GM12878 (cell line): ENCODE measurements at regions not wholly inside any gene's neighbourhood (a gene's known extent, or its start where the extent isn't known, plus 50 kb on each side); places are given as distances from the start of the nearest gene placed in this dataset.

Experiments used
- ATAC-seq: fragments of 200-7000 bp; cut with Tn5 transposase; 3 replicates; pipeline ENCODE4 v1.9.1; 2020; ENCODE audit warnings: mild to moderate bottlenecking, moderate library complexity
- BruUV-seq: library from RNA; stranded (reverse); fragments of 400-500 nt; replicated peaks from 2 replicates; lab custom pipeline; 2021; lab: Mats Ljungman, UMichigan
- CTCF ChIA-PET: fragments of 300-600 bp; sonication (Branson Sonifier 250); formaldehyde crosslinking; extraction: SDS; loops from one replicate; lab custom pipeline; 2021; ENCODE audit warnings: inconsistent platforms; lab: Yijun Ruan, JAX
- POLR2A ChIA-PET: fragments of 350-600 bp; formaldehyde crosslinking; extraction: SDS; loops from one replicate; lab custom pipeline; 2021; ENCODE audit warnings: inconsistent platforms; lab: Charles Lee
- RAD21 ChIA-PET: fragments of 300-600 bp; sonication (Branson Sonifier 250); formaldehyde crosslinking; loops from one replicate; lab custom pipeline; 2023; ENCODE audit warnings: antibody characterized with exemption; ENCODE audit not compliant: unreplicated experiment; lab: Charles Lee
- SMC1A ChIA-PET: fragments of 300-600 bp; sonication (Branson Sonifier 250); formaldehyde crosslinking; loops from one replicate; lab custom pipeline; 2023; ENCODE audit not compliant: unreplicated experiment, uncharacterized antibody; lab: Charles Lee
- DNase-seq: peaks from one replicate; pipeline ENCODE4 v3.0.0-alpha.2; 2011; ENCODE audit warnings: low read depth, low spot score
- FAIRE-seq: peaks from 3 replicates; lab custom pipeline; 2011; peaks lifted over from hg19 to GRCh38; lab: Jason Lieb, UNC
- H2AFZ ChIP-seq: 2 replicates; pipeline ENCODE4 v1.6.0; 2011; ENCODE audit warnings: low read depth, low read length, control low read depth; ENCODE audit not compliant: control insufficient read depth
- H3K27ac ChIP-seq: 2 replicates; pipeline ENCODE4 v1.5.1; 2011; ENCODE audit warnings: control low read depth; ENCODE audit not compliant: control insufficient read depth, insufficient read depth
- H3K27me3 ChIP-seq, 2 experiments: replicated peaks in 1 of 2; 2 replicates each; pipeline versions ENCODE4 v1.6.0 to v1.6.1; 2011; ENCODE audit warnings: low read length in 1 of 2; ENCODE audit not compliant: control insufficient read depth in 2 of 2, insufficient read depth in 2 of 2
- H3K36me3 ChIP-seq, 2 experiments: 2 replicates each; pipeline ENCODE4 v1.5.1; 2011; ENCODE audit warnings: low read length in 1 of 2; ENCODE audit not compliant: control insufficient read depth in 2 of 2, insufficient read depth in 2 of 2
- H3K4me1 ChIP-seq: 2 replicates; pipeline ENCODE4 v1.6.1; 2011; ENCODE audit warnings: mild to moderate bottlenecking, low read length, moderate library complexity, mixed read lengths; ENCODE audit not compliant: control insufficient read depth, insufficient read depth
- H3K4me2 ChIP-seq: 2 replicates; pipeline ENCODE4 v1.6.0; 2011; ENCODE audit warnings: control low read depth; ENCODE audit not compliant: control insufficient read depth, insufficient read depth
- H3K4me3 ChIP-seq: fragments of 200-600 bp; sonication (generic); 2 replicates; pipeline ENCODE4 v1.5.1; 2016
- H3K79me2 ChIP-seq: 2 replicates; pipeline ENCODE4 v1.6.0; 2011; ENCODE audit warnings: low read length; ENCODE audit not compliant: control insufficient read depth, insufficient read depth
- H3K9ac ChIP-seq: 2 replicates; pipeline ENCODE4 v1.8.0; 2011; ENCODE audit warnings: low read length, control low read depth, mixed read lengths; ENCODE audit not compliant: control insufficient read depth, insufficient read depth
- H3K9me3 ChIP-seq: replicated peaks from 3 replicates; pipeline ENCODE4 v1.5.1; 2011; ENCODE audit warnings: mild to moderate bottlenecking, low read length; ENCODE audit not compliant: control insufficient read depth, insufficient read depth
- H4K20me1 ChIP-seq: 2 replicates; pipeline ENCODE4 v1.6.0; 2011; ENCODE audit not compliant: control insufficient read depth, insufficient read depth
- CREB1 ChIP-seq: IDR thresholded peaks from 2 replicates; pipeline ENCODE4 v1.6.1; 2012; ENCODE audit warnings: low read depth, mild to moderate bottlenecking, inconsistent platforms
- FOS ChIP-seq: IDR thresholded peaks from 3 replicates; pipeline ENCODE4 v1.6.1; 2011; ENCODE audit warnings: borderline replicate concordance; ENCODE audit not compliant: insufficient read length; ENCODE audit errors: extremely low read depth
- FOXK2 ChIP-seq: fragments of 450-650 bp; IDR thresholded peaks from 2 replicates; pipeline ENCODE4 v1.6.1; 2017; ENCODE audit warnings: mild to moderate bottlenecking, moderate library complexity
- IKZF1 ChIP-seq: fragments of 450-650 bp; conservative IDR thresholded peaks from 2 replicates; pipeline ENCODE4 v1.6.1; 2017; ENCODE audit warnings: antibody characterized with exemption, mild to moderate bottlenecking
- MXI1 ChIP-seq: fragments of 150-350 bp; IDR thresholded peaks from 2 replicates; pipeline ENCODE4 v1.6.1; 2011; ENCODE audit warnings: low read depth, mild to moderate bottlenecking, inconsistent platforms, low read length, improper control_type of control experiment
- NFXL1 ChIP-seq: fragments of 450-650 bp; IDR thresholded peaks from 2 replicates; pipeline ENCODE4 v1.6.1; 2017; ENCODE audit warnings: antibody characterized with exemption, mild to moderate bottlenecking, borderline replicate concordance
- NRF1 ChIP-seq: conservative IDR thresholded peaks from 2 replicates; pipeline ENCODE4 v1.6.1; 2011; ENCODE audit warnings: mild to moderate bottlenecking, low read depth, low read length, improper control_type of control experiment
- POLR2AphosphoS5 ChIP-seq: IDR thresholded peaks from 2 replicates; pipeline ENCODE4 v1.6.1; 2011; ENCODE audit warnings: mild to moderate bottlenecking, low read length, inconsistent platforms
- SMC3 ChIP-seq: IDR thresholded peaks from 2 replicates; pipeline ENCODE4 v1.6.1; 2011; ENCODE audit warnings: low read length, improper control_type of control experiment, borderline replicate concordance
- SRF ChIP-seq, 2 experiments: IDR thresholded peaks; 2 replicates each; pipeline ENCODE4 v1.6.1; 2011; ENCODE audit warnings: low read depth in 2 of 2, low read length in 2 of 2, mild to moderate bottlenecking in 1 of 2, moderate library complexity in 1 of 2
- TCF12 ChIP-seq: IDR thresholded peaks from 2 replicates; pipeline ENCODE4 v1.6.1; 2011; ENCODE audit warnings: low read depth, mild to moderate bottlenecking, low read length
- ZNF207 ChIP-seq: fragments of 450-650 bp; IDR thresholded peaks from 2 replicates; pipeline ENCODE4 v1.6.1; 2014; ENCODE audit warnings: antibody characterized with exemption, mild to moderate bottlenecking, borderline replicate concordance
- WGBS: methylation state at CpG from one replicate; pipeline ENCODE4 v1.1.6; 2016; ENCODE audit warnings: low lambda C conversion rate; ENCODE audit not compliant: insufficient replicate concordance, insufficient coverage; ENCODE audit errors: missing lambda C conversion rate; 5-methylcytosine and 5-hydroxymethylcytosine counted together
- in situ Hi-C: fragments of 300-500 bp; cut with MboI; formaldehyde crosslinking; loops from 9 replicates; pipeline ENCODE4 v1.14.3; 2018; ENCODE audit warnings: mixed read lengths
- intact Hi-C: fragments of 100-400 bp; cut with micrococcal nuclease; formaldehyde crosslinking; loops from one replicate; pipeline ENCODE4 v1.14.2; 2022; ENCODE audit not compliant: unreplicated experiment
- TF ChIP-seq, protein P1 (sequence below): IDR thresholded peaks from 2 replicates; pipeline ENCODE4 v1.6.1; 2011; ENCODE audit warnings: borderline replicate concordance, low read depth, mild to moderate bottlenecking, moderate library complexity, low read length; ENCODE audit not compliant: insufficient read depth, poor library complexity, severe bottlenecking
- TF ChIP-seq, protein P2 (sequence below): fragments of 150-350 bp; IDR thresholded peaks from 2 replicates; pipeline ENCODE4 v1.6.1; 2014; ENCODE audit warnings: mild to moderate bottlenecking, low read depth, low read length
- TF ChIP-seq, protein P3 (sequence below): IDR thresholded peaks from 2 replicates; pipeline ENCODE4 v1.6.1; 2012; ENCODE audit warnings: mild to moderate bottlenecking, low read depth, low read length
- TF ChIP-seq, protein P4 (sequence below): fragments of 450-650 bp; IDR thresholded peaks from 2 replicates; pipeline ENCODE4 v1.6.1; 2018; ENCODE audit warnings: mild to moderate bottlenecking, low read depth, moderate library complexity; ENCODE audit not compliant: partially characterized antibody

DNA sequence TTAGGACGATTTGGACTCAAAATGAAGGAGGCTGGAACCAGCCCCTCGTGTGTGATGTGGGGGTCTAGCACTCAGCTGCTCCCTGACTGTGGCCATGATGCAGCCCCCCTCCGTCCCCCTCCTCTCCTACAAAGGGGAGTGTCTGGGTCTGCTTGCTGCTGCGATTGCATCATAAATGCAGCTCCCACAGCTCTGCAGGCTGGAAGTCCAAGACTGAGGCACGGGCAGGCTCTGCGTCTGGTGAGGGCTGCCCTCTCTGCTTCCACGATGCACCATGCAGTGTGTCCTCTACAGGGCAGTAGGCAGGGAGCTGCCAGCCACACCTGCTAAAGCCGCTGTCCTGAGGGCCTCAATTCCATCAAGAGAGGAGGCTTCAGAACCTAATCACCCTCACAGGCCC lies 432.1 kb downstream of the BRD1 start:
- Histone ChIP-seq H3K9me3 (no peaks in the 10 kb centered on the region; the same call in 2 of the 3 replicates), H4K20me1 (no peaks in the 10 kb centered on the region), H3K36me3 (no peaks in the 10 kb centered on the region), H3K4me1 (no peaks in the 10 kb centered on the region), H3K9ac (no peak overlapping the region), H3K79me2 (no peaks in the 10 kb centered on the region), H3K4me2 (no peak overlapping the region), H3K27ac (no peak overlapping the region), H2AFZ (no peak overlapping the region), H3K4me3 (no peak overlapping the region), H3K27me3 (no peaks in the 10 kb centered on the region)
- intact Hi-C loops (no loop called here), in situ Hi-C loops (no loop called here)
- ChIA-PET RAD21 (no interaction called here), POLR2A (no interaction called here), SMC1A (no interaction called here), CTCF (no interaction called here)
- DNase-seq, result no peak
- no peak for FAIRE-seq
- 16% methylated on average over 8 of the region's 8 CpGs for WGBS
- BruUV-seq, result no TSS peak
- TF ChIP-seq SMC3 (no peak), MXI1 (no peak), NFXL1 (no peak), SRF (IDR thresholded peaks at IDR 0.05; ENCODE audit: low read depth in 2 of 2, low read length in 2 of 2) (no peak), ZNF207 (no peak), FOXK2 (no peak), IKZF1 (no peak), NRF1 (no peak), CREB1 (no peak), POLR2AphosphoS5 (no peak), TCF12 (no peak), FOS (no peak)
- TF ChIP-seq, protein P1, sequence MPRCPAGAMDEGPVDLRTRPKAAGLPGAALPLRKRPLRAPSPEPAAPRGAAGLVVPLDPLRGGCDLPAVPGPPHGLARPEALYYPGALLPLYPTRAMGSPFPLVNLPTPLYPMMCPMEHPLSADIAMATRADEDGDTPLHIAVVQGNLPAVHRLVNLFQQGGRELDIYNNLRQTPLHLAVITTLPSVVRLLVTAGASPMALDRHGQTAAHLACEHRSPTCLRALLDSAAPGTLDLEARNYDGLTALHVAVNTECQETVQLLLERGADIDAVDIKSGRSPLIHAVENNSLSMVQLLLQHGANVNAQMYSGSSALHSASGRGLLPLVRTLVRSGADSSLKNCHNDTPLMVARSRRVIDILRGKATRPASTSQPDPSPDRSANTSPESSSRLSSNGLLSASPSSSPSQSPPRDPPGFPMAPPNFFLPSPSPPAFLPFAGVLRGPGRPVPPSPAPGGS, result no peak
- TF ChIP-seq, protein P2, sequence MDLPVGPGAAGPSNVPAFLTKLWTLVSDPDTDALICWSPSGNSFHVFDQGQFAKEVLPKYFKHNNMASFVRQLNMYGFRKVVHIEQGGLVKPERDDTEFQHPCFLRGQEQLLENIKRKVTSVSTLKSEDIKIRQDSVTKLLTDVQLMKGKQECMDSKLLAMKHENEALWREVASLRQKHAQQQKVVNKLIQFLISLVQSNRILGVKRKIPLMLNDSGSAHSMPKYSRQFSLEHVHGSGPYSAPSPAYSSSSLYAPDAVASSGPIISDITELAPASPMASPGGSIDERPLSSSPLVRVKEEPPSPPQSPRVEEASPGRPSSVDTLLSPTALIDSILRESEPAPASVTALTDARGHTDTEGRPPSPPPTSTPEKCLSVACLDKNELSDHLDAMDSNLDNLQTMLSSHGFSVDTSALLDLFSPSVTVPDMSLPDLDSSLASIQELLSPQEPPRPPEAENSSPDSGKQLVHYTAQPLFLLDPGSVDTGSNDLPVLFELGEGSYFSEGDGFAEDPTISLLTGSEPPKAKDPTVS, result no peak
- TF ChIP-seq, protein P3, sequence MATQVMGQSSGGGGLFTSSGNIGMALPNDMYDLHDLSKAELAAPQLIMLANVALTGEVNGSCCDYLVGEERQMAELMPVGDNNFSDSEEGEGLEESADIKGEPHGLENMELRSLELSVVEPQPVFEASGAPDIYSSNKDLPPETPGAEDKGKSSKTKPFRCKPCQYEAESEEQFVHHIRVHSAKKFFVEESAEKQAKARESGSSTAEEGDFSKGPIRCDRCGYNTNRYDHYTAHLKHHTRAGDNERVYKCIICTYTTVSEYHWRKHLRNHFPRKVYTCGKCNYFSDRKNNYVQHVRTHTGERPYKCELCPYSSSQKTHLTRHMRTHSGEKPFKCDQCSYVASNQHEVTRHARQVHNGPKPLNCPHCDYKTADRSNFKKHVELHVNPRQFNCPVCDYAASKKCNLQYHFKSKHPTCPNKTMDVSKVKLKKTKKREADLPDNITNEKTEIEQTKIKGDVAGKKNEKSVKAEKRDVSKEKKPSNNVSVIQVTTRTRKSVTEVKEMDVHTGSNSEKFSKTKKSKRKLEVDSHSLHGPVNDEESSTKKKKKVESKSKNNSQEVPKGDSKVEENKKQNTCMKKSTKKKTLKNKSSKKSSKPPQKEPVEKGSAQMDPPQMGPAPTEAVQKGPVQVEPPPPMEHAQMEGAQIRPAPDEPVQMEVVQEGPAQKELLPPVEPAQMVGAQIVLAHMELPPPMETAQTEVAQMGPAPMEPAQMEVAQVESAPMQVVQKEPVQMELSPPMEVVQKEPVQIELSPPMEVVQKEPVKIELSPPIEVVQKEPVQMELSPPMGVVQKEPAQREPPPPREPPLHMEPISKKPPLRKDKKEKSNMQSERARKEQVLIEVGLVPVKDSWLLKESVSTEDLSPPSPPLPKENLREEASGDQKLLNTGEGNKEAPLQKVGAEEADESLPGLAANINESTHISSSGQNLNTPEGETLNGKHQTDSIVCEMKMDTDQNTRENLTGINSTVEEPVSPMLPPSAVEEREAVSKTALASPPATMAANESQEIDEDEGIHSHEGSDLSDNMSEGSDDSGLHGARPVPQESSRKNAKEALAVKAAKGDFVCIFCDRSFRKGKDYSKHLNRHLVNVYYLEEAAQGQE, result no peak
- TF ChIP-seq, protein P4, sequence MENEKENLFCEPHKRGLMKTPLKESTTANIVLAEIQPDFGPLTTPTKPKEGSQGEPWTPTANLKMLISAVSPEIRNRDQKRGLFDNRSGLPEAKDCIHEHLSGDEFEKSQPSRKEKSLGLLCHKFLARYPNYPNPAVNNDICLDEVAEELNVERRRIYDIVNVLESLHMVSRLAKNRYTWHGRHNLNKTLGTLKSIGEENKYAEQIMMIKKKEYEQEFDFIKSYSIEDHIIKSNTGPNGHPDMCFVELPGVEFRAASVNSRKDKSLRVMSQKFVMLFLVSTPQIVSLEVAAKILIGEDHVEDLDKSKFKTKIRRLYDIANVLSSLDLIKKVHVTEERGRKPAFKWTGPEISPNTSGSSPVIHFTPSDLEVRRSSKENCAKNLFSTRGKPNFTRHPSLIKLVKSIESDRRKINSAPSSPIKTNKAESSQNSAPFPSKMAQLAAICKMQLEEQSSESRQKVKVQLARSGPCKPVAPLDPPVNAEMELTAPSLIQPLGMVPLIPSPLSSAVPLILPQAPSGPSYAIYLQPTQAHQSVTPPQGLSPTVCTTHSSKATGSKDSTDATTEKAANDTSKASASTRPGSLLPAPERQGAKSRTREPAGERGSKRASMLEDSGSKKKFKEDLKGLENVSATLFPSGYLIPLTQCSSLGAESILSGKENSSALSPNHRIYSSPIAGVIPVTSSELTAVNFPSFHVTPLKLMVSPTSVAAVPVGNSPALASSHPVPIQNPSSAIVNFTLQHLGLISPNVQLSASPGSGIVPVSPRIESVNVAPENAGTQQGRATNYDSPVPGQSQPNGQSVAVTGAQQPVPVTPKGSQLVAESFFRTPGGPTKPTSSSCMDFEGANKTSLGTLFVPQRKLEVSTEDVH, result no peak
- no peak for ATAC-seq
